SK-N-SH treated with all-trans-retinoic acid at 6 μM for 48 hours (cell line): ENCODE measurements at regions not wholly inside any gene's neighbourhood (a gene's known extent, or its start where the extent isn't known, plus 50 kb on each side); places are given as distances from the start of the nearest gene placed in this dataset.

Source experiments
- ATAC-seq: fragments of 200-7000 bp; cut with Tn5 transposase; 3 replicates; pipeline ENCODE4 v1.9.1; 2020; ENCODE audit warnings: mild to moderate bottlenecking, moderate library complexity
- ARNTL ChIP-seq: fragments of 450-650 bp; formaldehyde crosslinking; IDR thresholded peaks from 2 replicates; pipeline ENCODE4 v1.5.0; 2020; ENCODE audit warnings: low read depth, mild to moderate bottlenecking, moderate library complexity, borderline replicate concordance
- BACH2 ChIP-seq: fragments of 250-450 bp; sonication (Bioruptor Pico); IDR thresholded peaks from 2 replicates; pipeline ENCODE4 v1.9.0; 2021; ENCODE audit warnings: mild to moderate bottlenecking, borderline replicate concordance
- CREB5 ChIP-seq: fragments of 250-450 bp; sonication (Bioruptor Pico); IDR thresholded peaks from 2 replicates; pipeline ENCODE4 v1.5.1; 2020; ENCODE audit warnings: low read depth, mild to moderate bottlenecking, moderate library complexity
- CSDC2 ChIP-seq: fragments of 250-450 bp; sonication (Bioruptor Pico); IDR thresholded peaks from 2 replicates; pipeline ENCODE4 v1.5.0; 2020; ENCODE audit warnings: mild to moderate bottlenecking, moderate library complexity
- CSRNP3 ChIP-seq: fragments of 250-450 bp; sonication (Bioruptor Pico); IDR thresholded peaks from 2 replicates; pipeline ENCODE4 v1.5.1; 2021; ENCODE audit warnings: mild to moderate bottlenecking, moderate library complexity
- ESRRG ChIP-seq: fragments of 250-450 bp; sonication (Bioruptor Pico); IDR thresholded peaks from 2 replicates; pipeline ENCODE4 v1.6.1; 2021; ENCODE audit warnings: mild to moderate bottlenecking
- OSR1 ChIP-seq: fragments of 250-450 bp; sonication (Bioruptor Pico); IDR thresholded peaks from 2 replicates; pipeline ENCODE4 v1.8.0; 2022; ENCODE audit warnings: moderate library complexity, mild to moderate bottlenecking, inconsistent platforms
- PATZ1 ChIP-seq: fragments of 250-450 bp; sonication (Bioruptor Pico); IDR thresholded peaks from 2 replicates; pipeline ENCODE4 v1.8.0; 2020; ENCODE audit warnings: mild to moderate bottlenecking, moderate library complexity, borderline replicate concordance
- PPARA ChIP-seq: fragments of 250-450 bp; sonication (Bioruptor Pico); IDR thresholded peaks from 2 replicates; pipeline ENCODE4 v1.5.0; 2020; ENCODE audit warnings: mild to moderate bottlenecking, borderline replicate concordance
- RARB ChIP-seq: fragments of 250-450 bp; sonication (Bioruptor Pico); IDR thresholded peaks from 2 replicates; pipeline ENCODE4 v1.8.0; 2021; ENCODE audit warnings: mild to moderate bottlenecking, moderate library complexity
- SNAI2 ChIP-seq: fragments of 250-450 bp; sonication (Bioruptor Pico); IDR thresholded peaks from 2 replicates; pipeline ENCODE4 v1.5.0; 2020; ENCODE audit warnings: mild to moderate bottlenecking, moderate library complexity
- TCF4 ChIP-seq: fragments of 250-450 bp; sonication (Bioruptor Pico); IDR thresholded peaks from 2 replicates; pipeline ENCODE4 v1.8.0; 2021; ENCODE audit warnings: mild to moderate bottlenecking, moderate library complexity, borderline replicate concordance
- ZC3H10 ChIP-seq: fragments of 250-450 bp; sonication (Bioruptor Pico); IDR thresholded peaks from 2 replicates; pipeline ENCODE4 v1.5.1; 2021; ENCODE audit warnings: mild to moderate bottlenecking, moderate library complexity
- ZFP3 ChIP-seq: fragments of 250-450 bp; sonication (Bioruptor Pico); IDR thresholded peaks from 2 replicates; pipeline ENCODE4 v1.5.0; 2020; ENCODE audit warnings: mild to moderate bottlenecking, moderate library complexity
- ZFP30 ChIP-seq: fragments of 450-650 bp; formaldehyde crosslinking; IDR thresholded peaks from 2 replicates; pipeline ENCODE4 v1.5.0; 2022; ENCODE audit warnings: mild to moderate bottlenecking, moderate library complexity
- ZNF70 ChIP-seq: fragments of 450-650 bp; formaldehyde crosslinking; IDR thresholded peaks from 2 replicates; pipeline ENCODE4 v1.5.0; 2020; ENCODE audit warnings: mild to moderate bottlenecking, moderate library complexity

- no peak for ATAC-seq
- TF ChIP-seq PATZ1 (no peak), RARB (no peak), ZC3H10 (no peak), CREB5 (CRISPR knock-in tag) (no peak), CSRNP3 (CRISPR knock-in tag) (no peak), PPARA (CRISPR knock-in tag) (no peak), CSDC2 (CRISPR knock-in tag) (no peak), ZFP30 (CRISPR knock-in tag) (no peak), ARNTL (CRISPR knock-in tag) (no peak), SNAI2 (CRISPR knock-in tag) (no peak)
These were observed 268.2 kb upstream of the HABP2 start for GRCh38 chr10:113284635-113285034.

- TF ChIP-seq CREB5 (CRISPR knock-in tag) (no peak), SNAI2 (CRISPR knock-in tag) (no peak), OSR1 (no peak), TCF4 (CRISPR knock-in tag) (no peak), ESRRG (CRISPR knock-in tag) (no peak), ZFP30 (CRISPR knock-in tag) (no peak), ZFP3 (CRISPR knock-in tag) (no peak), BACH2 (CRISPR knock-in tag) (no peak), ARNTL (CRISPR knock-in tag) (no peak)
- TF ChIP-seq, all 23 proteins: peak for 0
- ATAC-seq = peak; percentile 47; the same call in 2 of the 3 replicates
These were observed 267.5 kb upstream of the HABP2 start for GRCh38 chr10:113285305-113285704.

- TF ChIP-seq RARB = no peak
- no peak for ATAC-seq
These were observed 265.3 kb upstream of the HABP2 start for GRCh38 chr10:113287592-113287991.

- no peak for ATAC-seq
- TF ChIP-seq RARB (no peak), ZC3H10 (no peak), ZNF70 (CRISPR knock-in tag) (no peak)
- TF ChIP-seq, all 23 proteins: peak for 0
These were observed 262.7 kb upstream of the HABP2 start for GRCh38 chr10:113290137-113290536.

GRCh38 chr10:113291413-113291812 is 261.4 kb upstream of the HABP2 start:
- ATAC-seq = no peak
- TF ChIP-seq CSDC2 (CRISPR knock-in tag) (no peak), PPARA (CRISPR knock-in tag) (no peak), ZNF70 (CRISPR knock-in tag) (no peak), RARB (no peak), PATZ1 (no peak), CREB5 (CRISPR knock-in tag) (no peak), BACH2 (CRISPR knock-in tag) (no peak), ARNTL (CRISPR knock-in tag) (no peak), ZC3H10 (no peak)
